GM18511 (cell line): ENCODE measurements at regions not wholly inside any gene's neighbourhood (a gene's known extent, or its start where the extent isn't known, plus 50 kb on each side); places are given as distances from the start of the nearest gene placed in this dataset.

ENCODE experiments used
- ATAC-seq: cut with Tn5 transposase; IDR thresholded peaks from one replicate; pipeline ENCODE4 v1.9.1; 2021; ENCODE audit warnings: mild to moderate bottlenecking, moderate library complexity; ENCODE audit not compliant: unreplicated experiment

GRCh38 chr7:47691988-47692387 is 110.1 kb upstream of the TNS3 start:
- no peak for ATAC-seq

DNA sequence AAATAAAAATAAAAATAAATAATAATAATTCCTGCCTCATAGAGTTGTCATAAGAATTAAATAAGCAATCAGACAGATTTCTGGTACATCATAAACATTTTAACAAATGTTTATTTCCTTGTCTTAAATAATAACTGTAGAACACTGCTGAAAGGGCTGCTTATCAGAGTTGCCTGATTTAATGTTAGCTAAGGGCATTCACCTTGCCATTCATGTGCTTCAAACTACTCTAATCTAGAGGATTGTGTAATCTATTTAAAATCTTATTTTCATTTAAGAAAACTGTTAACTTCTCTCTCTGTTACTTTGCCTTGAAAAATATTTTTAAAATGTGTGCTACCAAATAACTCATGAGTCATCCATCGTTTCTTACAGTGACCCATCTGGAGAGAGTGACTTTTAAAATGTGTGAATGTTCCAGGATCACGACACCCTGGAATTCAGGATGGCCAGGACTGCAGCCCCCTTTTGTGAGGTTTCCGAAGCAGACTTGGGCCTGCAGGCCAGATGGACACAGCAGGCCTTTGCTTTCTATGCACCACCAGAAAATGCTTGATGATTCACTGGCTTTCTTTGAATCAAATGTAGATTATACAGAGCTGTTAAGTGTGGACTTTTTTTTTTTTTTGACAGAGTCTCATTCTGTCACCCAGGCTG is 109.1 kb upstream of the TNS3 start:
- no peak for ATAC-seq

GRCh38 chr7:47689558-47689957 is 107.6 kb upstream of the TNS3 start:
- no peak for ATAC-seq

- no peak for ATAC-seq
These were observed 106.6 kb upstream of the TNS3 start for GRCh38 chr7:47688311-47689100.

DNA sequence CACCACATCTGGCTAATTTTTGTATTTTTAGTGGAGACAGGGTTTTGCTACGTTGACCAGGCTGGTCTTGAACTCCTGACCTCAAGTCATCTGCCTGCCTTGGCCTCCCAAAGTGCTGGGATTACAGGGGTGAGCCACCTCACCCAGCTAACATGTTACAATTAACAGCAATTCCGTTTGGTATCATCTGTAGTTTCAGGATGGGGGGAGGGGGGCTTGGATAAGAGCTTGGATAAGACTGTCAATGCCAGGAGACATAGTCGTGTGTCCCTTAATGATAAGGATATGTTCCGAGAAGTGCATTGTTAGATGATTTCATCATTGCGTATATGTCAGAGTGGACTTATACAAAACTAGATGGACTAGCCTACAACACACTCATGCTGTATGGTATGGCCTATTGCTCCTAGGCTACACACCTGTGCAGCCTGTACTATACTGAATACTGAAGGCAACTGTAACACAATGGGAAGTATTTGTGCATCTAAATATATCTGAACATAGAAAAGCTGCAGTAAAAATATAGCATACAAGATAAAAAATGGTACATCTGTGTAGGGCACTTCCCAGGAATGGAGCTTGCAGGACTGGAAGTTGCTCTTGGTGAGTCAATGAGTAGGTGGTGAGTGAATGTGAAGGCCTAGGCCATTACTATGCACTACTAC is 103.9 kb upstream of the TNS3 start:
- ATAC-seq, result no peak

DNA sequence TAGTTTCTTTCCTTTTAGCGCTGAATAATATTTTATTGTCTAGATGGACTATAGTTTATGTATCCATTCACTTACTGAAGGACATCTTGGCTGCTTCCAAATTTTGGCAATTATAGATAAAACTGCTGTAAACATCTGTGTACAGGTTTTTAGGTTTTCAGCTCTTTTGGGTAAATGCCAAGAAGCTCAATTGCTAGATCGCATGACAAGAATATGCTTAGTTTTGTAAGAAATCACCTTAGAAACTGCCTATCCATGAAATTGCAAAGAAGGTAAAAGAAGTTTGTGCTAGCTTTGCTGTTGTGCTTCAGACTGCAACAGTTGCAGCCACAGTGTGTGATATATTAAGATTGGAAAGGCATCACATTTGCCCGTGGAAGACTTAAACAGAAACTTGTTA is 103.2 kb upstream of the TNS3 start:
- no peak for ATAC-seq

GRCh38 chr7:47684728-47685127 is 102.8 kb upstream of the TNS3 start:
- ATAC-seq, result no peak

GRCh38 chr7:47683485-47683898 is 101.6 kb upstream of the TNS3 start:
- ATAC-seq, result no peak

- no peak for ATAC-seq
These were observed 101.0 kb upstream of the TNS3 start for GRCh38 chr7:47682874-47683273.

DNA sequence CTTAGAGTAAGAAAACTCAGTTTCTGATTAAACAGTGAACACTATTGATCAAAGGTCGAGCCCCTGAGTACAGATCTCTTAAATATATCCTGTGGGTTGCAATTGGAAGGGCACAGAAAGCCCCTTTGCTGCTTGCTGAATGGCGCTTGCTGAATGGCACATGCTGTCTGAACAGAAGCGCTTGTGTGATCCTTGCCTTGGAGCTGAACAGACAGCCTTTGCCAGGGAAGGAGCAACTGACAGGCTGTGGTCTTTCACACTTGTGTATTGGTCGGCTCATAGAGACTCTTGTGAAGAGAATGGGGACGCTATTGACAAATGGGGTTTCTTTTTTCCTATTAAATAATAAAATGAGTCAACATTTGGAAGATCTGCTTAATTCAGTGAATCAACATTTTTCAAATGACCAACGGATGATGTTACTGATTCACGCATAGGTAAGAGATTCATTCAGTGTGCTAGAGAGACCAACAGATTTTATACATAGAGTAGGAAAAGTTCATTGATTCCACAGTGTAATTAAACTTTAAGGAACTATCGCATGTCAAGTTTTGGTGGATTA is 99.4 kb upstream of the TNS3 start:
- no peak for ATAC-seq

- no peak for ATAC-seq
These were observed 96.9 kb upstream of the TNS3 start for GRCh38 chr7:47678641-47679380.

DNA sequence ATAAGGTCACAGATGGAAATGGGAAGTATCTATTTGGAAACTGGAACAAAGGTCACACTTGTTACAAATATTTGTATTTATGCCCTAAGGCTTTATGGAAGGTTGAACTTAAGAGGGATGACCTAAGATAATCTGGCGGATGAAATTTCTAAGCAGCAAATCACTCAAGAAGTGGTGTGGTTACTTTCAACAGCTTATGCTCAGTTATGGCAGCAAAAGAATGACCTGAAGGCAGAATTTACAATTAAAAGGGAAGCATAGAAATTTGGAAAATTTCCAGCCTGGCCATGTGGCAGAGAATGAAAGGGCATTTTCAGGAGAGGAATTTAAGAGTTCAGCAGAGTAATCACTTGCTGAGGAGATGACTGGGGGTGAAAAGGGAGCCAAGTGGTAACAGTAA is 95.8 kb upstream of the TNS3 start:
- ATAC-seq, result no peak

DNA sequence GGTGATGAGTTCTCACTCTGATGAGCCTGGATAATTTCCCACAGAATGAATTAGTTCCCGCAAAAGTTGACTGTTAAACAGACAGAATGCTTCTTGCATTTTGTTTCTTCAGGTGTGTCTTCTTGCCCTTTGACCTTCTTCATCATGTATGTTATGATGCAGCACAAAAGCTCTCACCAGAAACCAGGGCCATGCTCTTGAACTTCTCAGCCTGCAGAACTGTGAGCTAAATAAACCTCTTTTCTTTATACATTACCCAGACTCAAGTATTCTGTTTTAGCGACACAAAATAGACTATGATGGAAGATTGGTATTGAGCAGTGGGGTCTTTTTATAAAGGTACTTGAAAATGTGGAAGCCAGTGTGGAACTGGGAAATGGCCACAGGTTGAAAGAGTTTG is 95.2 kb upstream of the TNS3 start:
- ATAC-seq, result no peak

GRCh38 chr7:47672977-47673381 is 91.1 kb upstream of the TNS3 start:
- no peak for ATAC-seq

- ATAC-seq, result no peak
These were observed 90.4 kb upstream of the TNS3 start for GRCh38 chr7:47672271-47672791.

- ATAC-seq, result no peak
These were observed 89.4 kb upstream of the TNS3 start for GRCh38 chr7:47671358-47671757.

- ATAC-seq, result peak; percentile 78
These were observed 88.8 kb upstream of the TNS3 start for GRCh38 chr7:47670729-47671128.

GRCh38 chr7:47669901-47670384 is 88.0 kb upstream of the TNS3 start:
- no peak for ATAC-seq

- peak; percentile 88 for ATAC-seq
These were observed 87.4 kb upstream of the TNS3 start for GRCh38 chr7:47669178-47669891.
